ENCODE measurements at regions not wholly inside any gene's neighbourhood (a gene's known extent, or its start where the extent isn't known, plus 50 kb on each side); places are given as distances from the start of the nearest gene placed in this dataset.

DNA sequence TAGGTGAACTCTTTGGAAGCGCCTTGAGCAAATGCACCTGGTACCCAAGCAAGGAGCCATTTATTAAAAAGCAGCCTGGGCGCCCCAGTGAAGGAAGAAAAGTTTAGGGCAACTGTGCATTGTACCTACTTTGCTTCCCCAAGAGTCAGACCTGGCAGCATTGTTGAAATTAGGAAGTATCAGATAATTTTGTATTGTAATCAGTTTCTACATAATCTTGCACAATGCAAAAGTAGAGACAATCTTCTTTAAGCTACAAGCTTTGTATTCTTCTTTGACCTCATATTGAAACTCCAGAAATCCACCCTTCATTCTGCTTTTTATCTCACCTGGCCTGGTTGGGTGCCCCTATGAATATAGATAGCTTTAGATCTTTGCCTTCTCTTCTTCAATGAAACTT, 490.8 kb downstream of the RASEF start:
- Histone ChIP-seq H3K9ac (ENCODE audit: insufficient read depth, low read length) (no peak overlapping the region), H3K4me1 (ENCODE audit: control insufficient read depth, extremely low read depth, insufficient read depth, low read length) (no peaks in the 10 kb centered on the region), H3K36me3 (ENCODE audit: control insufficient read depth, insufficient read depth, low read length) (no peaks in the 10 kb centered on the region), H3K79me2 (ENCODE audit: control insufficient read depth, insufficient read depth, low read length) (no peaks in the 10 kb centered on the region), H3K4me2 (ENCODE audit: extremely low read depth, insufficient read depth, low read length) (no peak overlapping the region), H3K27ac (ENCODE audit: insufficient read depth, low read length) (no peak overlapping the region), H2AFZ (ENCODE audit: low read length) (no peak overlapping the region), H4K20me1 (ENCODE audit: control insufficient read depth, extremely low read depth, insufficient read depth, low read length) (no peaks in the 10 kb centered on the region), H3K27me3 (ENCODE audit: control insufficient read depth, insufficient read depth, low read length) (no peaks in the 10 kb centered on the region), H3K4me3 (replicated peaks in 1 of 4; ENCODE audit: control extremely low read depth in 1 of 4, insufficient read depth in 1 of 4, low read depth in 3 of 4, low read length in 4 of 4) (no peak overlapping the region), H3K9me3 (ENCODE audit: control insufficient read depth, insufficient read depth, low read depth, low read length) (no peaks in the 10 kb centered on the region)
- TF ChIP-seq EZH2 (IDR thresholded peaks at IDR 0.05; ENCODE audit: low read length, missing control alignments): no peak
- TF ChIP-seq, protein P1, sequence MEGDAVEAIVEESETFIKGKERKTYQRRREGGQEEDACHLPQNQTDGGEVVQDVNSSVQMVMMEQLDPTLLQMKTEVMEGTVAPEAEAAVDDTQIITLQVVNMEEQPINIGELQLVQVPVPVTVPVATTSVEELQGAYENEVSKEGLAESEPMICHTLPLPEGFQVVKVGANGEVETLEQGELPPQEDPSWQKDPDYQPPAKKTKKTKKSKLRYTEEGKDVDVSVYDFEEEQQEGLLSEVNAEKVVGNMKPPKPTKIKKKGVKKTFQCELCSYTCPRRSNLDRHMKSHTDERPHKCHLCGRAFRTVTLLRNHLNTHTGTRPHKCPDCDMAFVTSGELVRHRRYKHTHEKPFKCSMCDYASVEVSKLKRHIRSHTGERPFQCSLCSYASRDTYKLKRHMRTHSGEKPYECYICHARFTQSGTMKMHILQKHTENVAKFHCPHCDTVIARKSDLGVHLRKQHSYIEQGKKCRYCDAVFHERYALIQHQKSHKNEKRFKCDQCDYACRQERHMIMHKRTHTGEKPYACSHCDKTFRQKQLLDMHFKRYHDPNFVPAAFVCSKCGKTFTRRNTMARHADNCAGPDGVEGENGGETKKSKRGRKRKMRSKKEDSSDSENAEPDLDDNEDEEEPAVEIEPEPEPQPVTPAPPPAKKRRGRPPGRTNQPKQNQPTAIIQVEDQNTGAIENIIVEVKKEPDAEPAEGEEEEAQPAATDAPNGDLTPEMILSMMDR (conservative IDR thresholded peaks at IDR 0.05 in 1 of 2, IDR thresholded peaks at IDR 0.05 in 1 of 2; ENCODE audit: low read depth in 1 of 2, low read length in 2 of 2): no peak
- no peak for DNase-seq (ENCODE audit: low read depth in 2 of 2)

DNA sequence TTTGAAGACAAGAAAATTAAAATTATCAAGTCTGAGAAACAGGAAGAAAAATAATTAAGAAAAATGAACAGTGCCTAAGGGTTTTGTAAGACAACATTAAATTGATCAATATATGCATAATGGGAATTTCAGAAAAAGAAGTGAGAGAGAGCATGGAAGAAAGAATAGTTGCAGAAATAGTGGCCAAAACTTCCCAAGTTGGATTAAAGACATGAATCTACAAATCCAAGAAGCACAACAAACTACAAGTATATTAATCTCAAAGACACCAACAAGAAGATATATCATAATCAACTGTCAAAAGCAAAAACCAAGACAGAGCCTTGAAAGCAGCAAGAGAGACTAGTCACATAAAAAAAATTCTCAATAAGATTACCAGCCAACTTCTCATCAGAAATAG, 488.0 kb downstream of the RASEF start:
- Histone ChIP-seq H3K27me3 (ENCODE audit: control insufficient read depth, insufficient read depth, low read length) (no peaks in the 10 kb centered on the region), H3K4me2 (ENCODE audit: extremely low read depth, insufficient read depth, low read length) (no peak overlapping the region), H3K36me3 (ENCODE audit: control insufficient read depth, insufficient read depth, low read length) (no peaks in the 10 kb centered on the region), H3K9ac (ENCODE audit: insufficient read depth, low read length) (no peak overlapping the region), H4K20me1 (ENCODE audit: control insufficient read depth, extremely low read depth, insufficient read depth, low read length) (no peaks in the 10 kb centered on the region), H2AFZ (ENCODE audit: low read length) (no peak overlapping the region), H3K27ac (ENCODE audit: insufficient read depth, low read length) (no peak overlapping the region), H3K79me2 (ENCODE audit: control insufficient read depth, insufficient read depth, low read length) (no peaks in the 10 kb centered on the region), H3K4me3 (replicated peaks in 1 of 4; ENCODE audit: control extremely low read depth in 1 of 4, insufficient read depth in 1 of 4, low read depth in 3 of 4, low read length in 4 of 4) (no peak overlapping the region), H3K9me3 (ENCODE audit: control insufficient read depth, insufficient read depth, low read depth, low read length) (no peaks in the 10 kb centered on the region), H3K4me1 (ENCODE audit: control insufficient read depth, extremely low read depth, insufficient read depth, low read length) (no peaks in the 10 kb centered on the region)
- no peak for DNase-seq (ENCODE audit: low read depth in 2 of 2)
- no peak for TF ChIP-seq EZH2 (IDR thresholded peaks at IDR 0.05; ENCODE audit: low read length, missing control alignments)
- TF ChIP-seq, protein P1 (conservative IDR thresholded peaks at IDR 0.05 in 1 of 2, IDR thresholded peaks at IDR 0.05 in 1 of 2; ENCODE audit: low read depth in 1 of 2, low read length in 2 of 2): no peak

DNA sequence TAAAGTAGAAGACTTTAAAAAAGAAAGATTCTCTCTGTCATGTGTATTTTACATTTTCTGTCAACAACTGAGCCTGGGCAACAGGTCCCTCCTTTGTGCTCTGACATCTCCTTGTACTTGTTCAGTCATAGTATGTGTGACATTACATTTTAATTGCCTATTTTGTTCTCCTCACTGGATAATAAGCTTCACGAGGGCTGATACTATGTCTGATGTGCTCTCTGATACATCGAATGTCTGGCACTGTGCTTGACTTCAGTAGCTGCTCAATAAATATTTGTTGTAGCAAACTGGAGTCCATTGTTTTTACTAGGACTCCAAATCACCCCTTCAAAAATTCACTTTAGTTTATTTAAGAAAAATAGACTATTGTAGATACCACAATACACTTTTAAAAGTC, 482.0 kb downstream of the RASEF start:
- Histone ChIP-seq H3K79me2 (ENCODE audit: control insufficient read depth, insufficient read depth, low read length) (no peaks in the 10 kb centered on the region), H3K4me3 (replicated peaks in 1 of 4; ENCODE audit: control extremely low read depth in 1 of 4, insufficient read depth in 1 of 4, low read depth in 3 of 4, low read length in 4 of 4) (no peak overlapping the region), H3K4me2 (ENCODE audit: extremely low read depth, insufficient read depth, low read length) (no peak overlapping the region), H3K27ac (ENCODE audit: insufficient read depth, low read length) (no peak overlapping the region), H3K4me1 (ENCODE audit: control insufficient read depth, extremely low read depth, insufficient read depth, low read length) (no peaks in the 10 kb centered on the region), H3K27me3 (ENCODE audit: control insufficient read depth, insufficient read depth, low read length) (no peaks in the 10 kb centered on the region), H3K9ac (ENCODE audit: insufficient read depth, low read length) (no peak overlapping the region), H4K20me1 (ENCODE audit: control insufficient read depth, extremely low read depth, insufficient read depth, low read length) (no peaks in the 10 kb centered on the region), H3K9me3 (ENCODE audit: control insufficient read depth, insufficient read depth, low read depth, low read length) (no peaks in the 10 kb centered on the region), H3K36me3 (ENCODE audit: control insufficient read depth, insufficient read depth, low read length) (no peaks in the 10 kb centered on the region), H2AFZ (ENCODE audit: low read length) (no peak overlapping the region)
- no peak for DNase-seq (ENCODE audit: low read depth in 2 of 2)
- TF ChIP-seq EZH2 (IDR thresholded peaks at IDR 0.05; ENCODE audit: low read length, missing control alignments): no peak
- TF ChIP-seq, protein P1 (conservative IDR thresholded peaks at IDR 0.05 in 1 of 2, IDR thresholded peaks at IDR 0.05 in 1 of 2; ENCODE audit: low read depth in 1 of 2, low read length in 2 of 2): no peak
